ENCODE measurements at regions not wholly inside any gene's neighbourhood (a gene's known extent, or its start where the extent isn't known, plus 50 kb on each side); places are given as distances from the start of the nearest gene placed in this dataset.

GRCh38 chr10:24778298-24778697 is 54.6 kb upstream of the ARHGAP21 start:
- Histone ChIP-seq H3K9me3 (ENCODE audit: control insufficient read depth in 1 of 2, insufficient read depth in 1 of 2, low read length in 2 of 2) (peaks cover 0 to 4% of the 10 kb centered on the region in 2 experiments), H3K27ac (ENCODE audit: low read depth in 1 of 2, low read length in 2 of 2) (no peak overlapping the region), H3K4me3 (ENCODE audit: low read length) (no peak overlapping the region), H3K4me1 (ENCODE audit: insufficient read depth, low read length) (no peaks in the 10 kb centered on the region), H3K36me3 (ENCODE audit: insufficient read depth, low read length) (no peaks in the 10 kb centered on the region), H3K27me3 (ENCODE audit: control insufficient read depth in 1 of 2, insufficient read depth in 2 of 2, low read length in 2 of 2) (no peaks in the 10 kb centered on the region)
- no peaks in the 10 kb centered on the region for H3K9me3 Mint-ChIP-seq
- ATAC-seq (ENCODE audit: poor library complexity) = no peak
- ChIA-PET CTCF (no interaction called here), POLR2A (no interaction called here)
- H3K27ac Mint-ChIP-seq = no peak overlapping the region
- DNase-seq = no peak
- no peak for TF ChIP-seq CTCF (IDR thresholded peaks at IDR 0.05)
- no peak overlapping the region for H3K4me3 Mint-ChIP-seq
- H3K36me3 Mint-ChIP-seq (ENCODE audit: low read depth) = no peaks in the 10 kb centered on the region
- intact Hi-C loops (cut with DNase I, micrococcal nuclease) = no loop called here
- peaks cover 4% of the 10 kb centered on the region for H3K27me3 Mint-ChIP-seq
- peaks cover 16% of the 10 kb centered on the region for H3K4me1 Mint-ChIP-seq (ENCODE audit: low read depth)

DNA sequence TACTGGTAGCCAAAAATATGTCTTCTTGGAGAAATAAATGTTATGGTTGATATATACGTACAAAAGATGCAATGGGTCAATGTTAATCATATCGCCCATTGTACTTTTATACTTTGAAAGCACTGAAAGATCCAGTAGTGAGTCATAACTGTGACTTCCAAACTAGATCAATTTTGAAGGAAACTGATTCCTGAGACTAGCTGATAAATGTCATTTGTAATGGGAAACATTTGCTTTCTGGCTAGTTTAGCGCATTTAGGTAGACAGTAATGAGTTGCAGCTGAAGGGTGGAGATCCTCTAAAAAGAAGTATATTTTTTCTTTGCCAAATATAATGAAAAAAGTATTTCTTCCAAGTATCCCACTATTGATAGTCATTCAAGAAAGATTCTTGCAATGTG is 53.5 kb upstream of the ARHGAP21 start:
- intact Hi-C loops (cut with DNase I, micrococcal nuclease) = no loop called here
- Mint-ChIP-seq H3K27ac (no peak overlapping the region), H3K4me3 (no peak overlapping the region), H3K9me3 (no peaks in the 10 kb centered on the region), H3K27me3 (no peaks in the 10 kb centered on the region), H3K36me3 (ENCODE audit: low read depth) (no peaks in the 10 kb centered on the region), H3K4me1 (ENCODE audit: low read depth) (peaks cover 16% of the 10 kb centered on the region)
- ATAC-seq (ENCODE audit: poor library complexity) = no peak
- Histone ChIP-seq H3K4me1 (ENCODE audit: insufficient read depth, low read length) (no peaks in the 10 kb centered on the region), H3K36me3 (ENCODE audit: insufficient read depth, low read length) (no peaks in the 10 kb centered on the region), H3K9me3 (ENCODE audit: control insufficient read depth in 1 of 2, insufficient read depth in 1 of 2, low read length in 2 of 2) (peaks cover 0 to 4% of the 10 kb centered on the region in 2 experiments), H3K4me3 (ENCODE audit: low read length) (no peak overlapping the region), H3K27me3 (ENCODE audit: control insufficient read depth in 1 of 2, insufficient read depth in 2 of 2, low read length in 2 of 2) (no peaks in the 10 kb centered on the region), H3K27ac (ENCODE audit: low read depth in 1 of 2, low read length in 2 of 2) (no peak overlapping the region)
- no peak for TF ChIP-seq CTCF (IDR thresholded peaks at IDR 0.05)
- CTCF ChIA-PET = no interaction called here
- DNase-seq = no peak
- POLR2A ChIA-PET = no interaction called here

DNA sequence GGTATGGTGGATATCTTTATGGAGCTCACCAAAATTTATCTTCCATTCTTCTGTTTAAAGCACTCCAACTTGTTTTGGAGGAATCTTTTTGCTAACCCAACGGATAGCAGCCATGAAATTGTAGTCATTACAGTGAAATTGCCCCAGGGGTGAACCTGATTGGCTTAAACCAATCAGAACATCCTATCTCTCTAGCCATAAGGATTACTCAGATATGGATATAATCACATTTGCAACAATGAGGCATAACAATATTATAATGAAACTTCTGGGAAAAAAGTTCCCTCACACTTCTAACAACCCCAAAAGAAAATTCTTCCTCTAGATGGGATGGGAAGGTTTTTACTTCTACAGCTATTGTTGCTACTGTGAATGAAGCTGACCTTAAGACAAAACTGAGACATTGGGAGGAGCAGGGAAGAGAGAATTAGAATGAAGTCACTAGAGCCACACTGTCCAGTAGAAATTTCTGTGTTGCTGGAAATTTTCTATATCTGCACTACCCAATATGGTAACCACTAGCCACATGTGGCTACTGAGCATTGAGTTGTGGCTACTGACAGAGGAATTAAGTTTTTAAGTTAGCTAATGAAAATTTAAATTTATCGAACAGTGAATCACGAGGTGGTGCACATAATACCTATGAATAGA is 50.4 kb upstream of the ARHGAP21 start:
- no peak for TF ChIP-seq CTCF (IDR thresholded peaks at IDR 0.05)
- H3K27ac Mint-ChIP-seq = no peak overlapping the region
- no peaks in the 10 kb centered on the region for H3K36me3 Mint-ChIP-seq (ENCODE audit: low read depth)
- H3K27me3 Mint-ChIP-seq = no peaks in the 10 kb centered on the region
- Histone ChIP-seq H3K27me3 (ENCODE audit: control insufficient read depth in 1 of 2, insufficient read depth in 2 of 2, low read length in 2 of 2) (no peaks in the 10 kb centered on the region), H3K36me3 (ENCODE audit: insufficient read depth, low read length) (no peaks in the 10 kb centered on the region), H3K27ac (ENCODE audit: low read depth in 1 of 2, low read length in 2 of 2) (no peak overlapping the region), H3K4me1 (ENCODE audit: insufficient read depth, low read length) (no peaks in the 10 kb centered on the region), H3K9me3 (ENCODE audit: control insufficient read depth in 1 of 2, insufficient read depth in 1 of 2, low read length in 2 of 2) (peaks cover 0 to 4% of the 10 kb centered on the region in 2 experiments), H3K4me3 (ENCODE audit: low read length) (no peak overlapping the region)
- POLR2A ChIA-PET = no interaction called here
- intact Hi-C loops (cut with DNase I, micrococcal nuclease) = no loop called here
- H3K4me3 Mint-ChIP-seq = no peak overlapping the region
- peaks cover 16% of the 10 kb centered on the region for H3K4me1 Mint-ChIP-seq (ENCODE audit: low read depth)
- H3K9me3 Mint-ChIP-seq = no peaks in the 10 kb centered on the region
- CTCF ChIA-PET = no interaction called here
- DNase-seq = no peak
- ATAC-seq (ENCODE audit: poor library complexity) = no peak

All from CD4-positive, alpha-beta T cell (primary cell).